CD14-positive monocyte (primary cell): ENCODE measurements at regions not wholly inside any gene's neighbourhood (a gene's known extent, or its start where the extent isn't known, plus 50 kb on each side); places are given as distances from the start of the nearest gene placed in this dataset.

Experiments used
- DNase-seq, 3 donors: peaks; one replicate each; pipeline ENCODE4 v3.0.0-alpha.2; 2011 to 2022
- H2AFZ ChIP-seq: 2 replicates; pipeline ENCODE4 v1.6.0; 2012; ENCODE audit warnings: mild to moderate bottlenecking, low read depth, low read length, inconsistent platforms; ENCODE audit not compliant: insufficient read depth, poor library complexity, severe bottlenecking
- H3K27ac ChIP-seq, 2 donors: 1 replicate in 1 of 2; 2 replicates in 1 of 2; pipeline ENCODE4 v1.5.1; 2012 to 2013; ENCODE audit warnings: low read length in 2 of 2, control low read depth in 1 of 2, inconsistent platforms in 1 of 2, low read depth in 1 of 2, mild to moderate bottlenecking in 1 of 2
- H3K27me3 ChIP-seq, 2 donors: one replicate each; pipeline versions ENCODE4 v1.6.0 to v1.6.1; 2011 to 2013; ENCODE audit warnings: low read length in 2 of 2; ENCODE audit not compliant: control insufficient read depth in 2 of 2, insufficient read depth in 2 of 2
- H3K36me3 ChIP-seq, 2 donors: replicated peaks in 1 of 2; 1 replicate in 1 of 2; 2 replicates in 1 of 2; pipeline versions ENCODE4 v1.5.1 to v1.6.1; 2012 to 2013; ENCODE audit warnings: low read length in 2 of 2, control low read depth in 1 of 2, inconsistent platforms in 1 of 2, mild to moderate bottlenecking in 1 of 2; ENCODE audit not compliant: insufficient read depth in 2 of 2, control insufficient read depth in 1 of 2
- H3K4me1 ChIP-seq, 2 donors: 1 replicate in 1 of 2; 2 replicates in 1 of 2; pipeline versions ENCODE4 v1.5.1 to v1.6.1; 2012 to 2013; ENCODE audit warnings: low read length in 2 of 2, control low read depth in 1 of 2, inconsistent platforms in 1 of 2, mild to moderate bottlenecking in 1 of 2, moderate library complexity in 1 of 2; ENCODE audit not compliant: insufficient read depth in 2 of 2, control insufficient read depth in 1 of 2
- H3K4me2 ChIP-seq: replicated peaks from 2 replicates; pipeline ENCODE3; 2012; ENCODE audit warnings: low read length, moderate library complexity, mild to moderate bottlenecking; ENCODE audit not compliant: poor library complexity, severe bottlenecking; ENCODE audit errors: extremely low read depth
- H3K4me3 ChIP-seq, 3 experiments: fragments of 200-600 bp in 1 of 3; sonication (generic) in 1 of 3; replicated peaks in 1 of 3; 1 replicate in 2 of 3; 2 replicates in 1 of 3; pipeline ENCODE4 v1.5.1; 2011 to 2013; ENCODE audit warnings: low read length in 3 of 3, mild to moderate bottlenecking in 3 of 3, control low read depth in 2 of 3, low read depth in 2 of 3, inconsistent platforms in 1 of 3, moderate library complexity in 1 of 3
- H3K79me2 ChIP-seq: 2 replicates; pipeline ENCODE4 v1.6.0; 2012; ENCODE audit warnings: mild to moderate bottlenecking, control low read depth, inconsistent platforms, low read length, moderate library complexity; ENCODE audit not compliant: insufficient read depth
- H3K9ac ChIP-seq: 2 replicates; pipeline ENCODE4 v1.6.0; 2017; ENCODE audit warnings: low read length, mild to moderate bottlenecking; ENCODE audit not compliant: insufficient read depth, poor library complexity, severe bottlenecking
- H3K9me3 ChIP-seq, 2 donors: replicated peaks in 1 of 2; 1 replicate in 1 of 2; 2 replicates in 1 of 2; pipeline versions ENCODE4 v1.5.1 to v1.6.1; 2012 to 2013; ENCODE audit warnings: low read length in 2 of 2, control low read depth in 1 of 2; ENCODE audit not compliant: control insufficient read depth in 1 of 2, insufficient read depth in 1 of 2
- H4K20me1 ChIP-seq: 2 replicates; pipeline ENCODE4 v1.6.0; 2012; ENCODE audit warnings: mild to moderate bottlenecking, low read length, control low read depth, moderate library complexity; ENCODE audit not compliant: insufficient read depth
- H3K27ac Mint-ChIP-seq, 7 donors: one replicate each; pipeline ENCODE4 v1.8.0; 2020; ENCODE audit warnings: mild to moderate bottlenecking in 7 of 7, mixed read lengths in 7 of 7, moderate library complexity in 6 of 7, inconsistent platforms in 2 of 7
- H3K27me3 Mint-ChIP-seq, 3 donors: one replicate each; pipeline ENCODE4 v1.8.0; 2021 to 2022; ENCODE audit warnings: low read depth in 3 of 3, mild to moderate bottlenecking in 3 of 3, mixed read lengths in 3 of 3, moderate library complexity in 3 of 3, inconsistent platforms in 1 of 3
- H3K36me3 Mint-ChIP-seq, 2 donors: one replicate each; pipeline ENCODE4 v1.8.0; 2020; ENCODE audit warnings: mixed read lengths in 2 of 2, inconsistent platforms in 1 of 2, mild to moderate bottlenecking in 1 of 2
- H3K4me1 Mint-ChIP-seq: one replicate; pipeline ENCODE4 v1.8.0; 2020; ENCODE audit warnings: mild to moderate bottlenecking, mixed read lengths
- H3K4me3 Mint-ChIP-seq, 2 donors: one replicate each; pipeline ENCODE4 v1.8.0; 2020; ENCODE audit warnings: mild to moderate bottlenecking in 2 of 2, mixed read lengths in 2 of 2, moderate library complexity in 1 of 2
- H3K9me3 Mint-ChIP-seq, 7 donors: one replicate each; pipeline ENCODE4 v1.8.0; 2020 to 2022; ENCODE audit warnings: mixed read lengths in 7 of 7, mild to moderate bottlenecking in 6 of 7, moderate library complexity in 6 of 7, inconsistent platforms in 2 of 7
- WGBS: methylation state at CpG from one replicate; pipeline ENCODE4 v1.1.5; 2013; ENCODE audit warnings: missing lambda C conversion rate; ENCODE audit not compliant: insufficient coverage; 5-methylcytosine and 5-hydroxymethylcytosine counted together
- intact Hi-C, 2 donors: fragments of 100-400 bp; cut with micrococcal nuclease; formaldehyde crosslinking; loops; one replicate each; pipeline versions ENCODE4 v1.15.0 to v1.15.1; 2023
- TF ChIP-seq, protein P1 (sequence below): fragments of 200-600 bp; IDR thresholded peaks from one replicate; pipeline ENCODE4 v1.8.0; 2022; ENCODE audit warnings: antibody characterized with exemption, mild to moderate bottlenecking

DNA sequence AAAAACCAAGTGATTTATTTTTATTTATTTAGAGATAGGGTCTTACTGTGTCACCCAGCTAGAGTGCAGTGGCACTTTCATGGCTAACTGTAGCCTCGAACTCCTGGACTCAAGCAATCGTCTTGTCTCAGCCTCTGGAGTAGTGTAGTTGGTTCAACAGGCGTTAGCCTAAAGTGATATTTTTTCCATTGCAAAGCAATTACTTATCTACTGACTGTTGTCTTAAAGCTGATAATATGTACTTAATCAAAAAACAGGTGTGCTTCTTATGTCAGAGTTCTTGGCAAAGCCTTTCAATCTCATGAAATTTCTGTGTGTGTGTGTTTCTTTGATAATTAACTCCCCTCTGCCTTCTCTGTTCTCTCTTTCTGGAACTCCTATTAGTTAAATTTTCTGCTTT is 62.4 kb upstream of the DUSP10 start:
- no peak overlapping the region for H3K9ac ChIP-seq
- peaks cover 0 to 6% (median 2%) of the 10 kb centered on the region in 7 donors for H3K9me3 Mint-ChIP-seq
- H3K36me3 ChIP-seq = no peaks in the 10 kb centered on the region
- peaks cover 4% of the 10 kb centered on the region in 2 donors for H3K4me1 ChIP-seq
- no peaks in the 10 kb centered on the region for H4K20me1 ChIP-seq
- H3K79me2 ChIP-seq = no peaks in the 10 kb centered on the region
- H3K4me3 Mint-ChIP-seq = no peak overlapping the region
- H3K4me3 ChIP-seq = no peak overlapping the region
- WGBS = no CpG with 5 or more reads among the region's 3 CpGs
- H3K9me3 ChIP-seq = peaks cover 0 to 5% of the 10 kb centered on the region in 2 donors
- intact Hi-C loops = no loop called here
- DNase-seq = no peak
- no peak overlapping the region for H2AFZ ChIP-seq
- TF ChIP-seq, protein P1, sequence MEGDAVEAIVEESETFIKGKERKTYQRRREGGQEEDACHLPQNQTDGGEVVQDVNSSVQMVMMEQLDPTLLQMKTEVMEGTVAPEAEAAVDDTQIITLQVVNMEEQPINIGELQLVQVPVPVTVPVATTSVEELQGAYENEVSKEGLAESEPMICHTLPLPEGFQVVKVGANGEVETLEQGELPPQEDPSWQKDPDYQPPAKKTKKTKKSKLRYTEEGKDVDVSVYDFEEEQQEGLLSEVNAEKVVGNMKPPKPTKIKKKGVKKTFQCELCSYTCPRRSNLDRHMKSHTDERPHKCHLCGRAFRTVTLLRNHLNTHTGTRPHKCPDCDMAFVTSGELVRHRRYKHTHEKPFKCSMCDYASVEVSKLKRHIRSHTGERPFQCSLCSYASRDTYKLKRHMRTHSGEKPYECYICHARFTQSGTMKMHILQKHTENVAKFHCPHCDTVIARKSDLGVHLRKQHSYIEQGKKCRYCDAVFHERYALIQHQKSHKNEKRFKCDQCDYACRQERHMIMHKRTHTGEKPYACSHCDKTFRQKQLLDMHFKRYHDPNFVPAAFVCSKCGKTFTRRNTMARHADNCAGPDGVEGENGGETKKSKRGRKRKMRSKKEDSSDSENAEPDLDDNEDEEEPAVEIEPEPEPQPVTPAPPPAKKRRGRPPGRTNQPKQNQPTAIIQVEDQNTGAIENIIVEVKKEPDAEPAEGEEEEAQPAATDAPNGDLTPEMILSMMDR = no peak
- no peaks in the 10 kb centered on the region for H3K36me3 Mint-ChIP-seq
- H3K27ac ChIP-seq = no peak overlapping the region
- no peaks in the 10 kb centered on the region for H3K27me3 ChIP-seq
- H3K4me2 ChIP-seq = no peak overlapping the region
- H3K27me3 Mint-ChIP-seq = peaks cover 0 to 4% (median 2%) of the 10 kb centered on the region in 3 donors
- no peak overlapping the region for H3K27ac Mint-ChIP-seq
- peaks cover 13% of the 10 kb centered on the region for H3K4me1 Mint-ChIP-seq

DNA sequence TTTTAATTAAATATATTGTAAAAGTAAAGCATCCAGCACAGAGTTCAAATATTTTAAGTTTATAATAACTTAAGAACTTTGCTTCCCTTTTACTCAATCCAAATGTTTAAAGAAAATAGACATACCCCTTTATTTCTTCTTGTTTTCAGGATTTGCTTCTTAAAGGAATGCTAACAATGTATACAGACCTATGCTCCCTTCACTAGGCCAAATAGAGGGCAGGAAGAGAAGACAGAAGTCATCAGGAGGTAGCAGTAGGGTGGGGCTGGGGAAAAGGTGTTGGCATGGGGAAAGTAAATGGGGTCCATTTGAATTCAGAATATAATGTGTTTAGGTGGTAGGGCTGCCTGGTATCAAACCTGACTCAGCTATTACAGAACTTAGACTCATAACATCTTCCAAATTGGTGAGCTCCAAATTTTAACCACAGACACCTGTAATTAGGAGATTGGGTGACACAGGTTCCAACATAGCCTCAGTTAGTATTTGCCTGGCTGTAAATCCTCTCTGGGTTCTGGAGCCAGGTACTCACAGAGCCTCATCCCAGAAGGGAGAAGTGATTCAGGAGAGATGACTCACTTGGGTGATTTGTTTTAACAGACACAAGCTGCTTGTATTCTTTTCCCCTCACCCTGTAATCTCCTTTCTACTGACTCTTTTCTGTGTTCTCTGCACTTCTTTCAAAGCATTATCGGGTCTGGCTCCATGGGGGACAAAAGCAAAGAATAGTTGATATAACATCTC is 60.1 kb upstream of the DUSP10 start:
- intact Hi-C loops = no loop called here
- Histone ChIP-seq H3K9me3 (peaks cover 0 to 5% of the 10 kb centered on the region in 2 donors), H3K4me2 (no peak overlapping the region), H4K20me1 (no peaks in the 10 kb centered on the region), H3K27ac (no peak overlapping the region), H3K4me1 (no peaks in the 10 kb centered on the region), H3K9ac (no peak overlapping the region), H3K36me3 (no peaks in the 10 kb centered on the region), H2AFZ (no peak overlapping the region), H3K4me3 (no peak overlapping the region), H3K27me3 (no peaks in the 10 kb centered on the region), H3K79me2 (no peaks in the 10 kb centered on the region)
- Mint-ChIP-seq H3K4me1 (peaks cover 9% of the 10 kb centered on the region), H3K36me3 (no peaks in the 10 kb centered on the region), H3K4me3 (no peak overlapping the region), H3K9me3 (peaks cover 0 to 8% (median 2%) of the 10 kb centered on the region in 7 donors), H3K27ac (no peak overlapping the region), H3K27me3 (no peaks in the 10 kb centered on the region)
- TF ChIP-seq, protein P1 = no peak
- DNase-seq = no peak
- no CpG with 5 or more reads among the region's 1 CpG for WGBS
